Esophagus squamous epithelium (tissue), 5 donors: ENCODE measurements at regions not wholly inside any gene's neighbourhood (a gene's known extent, or its start where the extent isn't known, plus 50 kb on each side); places are given as distances from the start of the nearest gene placed in this dataset.
A peak's percentile ranks its signal among the peaks of the same experiment; 100 is the strongest.

ENCODE experiments used
- DNase-seq: peaks from one replicate; lab custom pipeline; 2025; lab: John Stamatoyannopoulos, UW
- H3K27ac ChIP-seq, 4 donors: fragments of 200-600 bp; sonication (generic); one replicate each; pipeline ENCODE4 v1.5.1; 2016 to 2019; ENCODE audit warnings: mild to moderate bottlenecking in 1 of 4
- H3K27me3 ChIP-seq, 4 donors: fragments of 200-600 bp; sonication (generic); 1 replicate in 3 of 4; 2 replicates in 1 of 4; pipeline versions ENCODE4 v1.5.1 to v1.6.0; 2017 to 2021; ENCODE audit warnings: antibody characterized with exemption in 1 of 4
- H3K36me3 ChIP-seq, 3 donors: fragments of 200-600 bp; sonication (generic); one replicate each; pipeline ENCODE4 v1.5.1; 2016 to 2019
- H3K4me1 ChIP-seq, 3 donors: fragments of 200-600 bp; sonication (generic); one replicate each; pipeline ENCODE4 v1.5.1; 2017 to 2019
- H3K4me3 ChIP-seq, 4 donors: fragments of 200-600 bp; sonication (generic); 1 replicate in 3 of 4; 2 replicates in 1 of 4; pipeline ENCODE4 v1.5.1; 2016 to 2019; ENCODE audit warnings: mild to moderate bottlenecking in 2 of 4, moderate library complexity in 1 of 4
- H3K9me3 ChIP-seq, 3 donors: fragments of 200-600 bp; sonication (generic); one replicate each; pipeline ENCODE4 v1.5.1; 2016 to 2019
- POLR2A ChIP-seq, 4 donors: fragments of 450-650 bp; IDR thresholded peaks; one replicate each; pipeline ENCODE4 v1.6.1; 2017; ENCODE audit warnings: antibody characterized with exemption in 4 of 4, mild to moderate bottlenecking in 4 of 4, moderate library complexity in 3 of 4
- WGBS, 2 donors: methylation state at CpG; one replicate each; pipeline ENCODE4 v1.1.5; 2018; 5-methylcytosine and 5-hydroxymethylcytosine counted together
- intact Hi-C: fragments of 100-400 bp; cut with DNase I; formaldehyde crosslinking; loops from one replicate; pipeline ENCODE4 v1.15.0; 2022
- TF ChIP-seq, protein P1 (sequence below), 6 experiments: fragments of 450-650 bp in 4 of 6; fragments of 200-600 bp in 2 of 6; sonication (generic) in 2 of 6; IDR thresholded peaks; one replicate each; pipeline ENCODE4 v1.5.1; 2016 to 2019; ENCODE audit warnings: antibody characterized with exemption in 6 of 6, mild to moderate bottlenecking in 4 of 6, moderate library complexity in 4 of 6
- donor health status: DM: yes; HTN: yes; CAD: no.

DNA sequence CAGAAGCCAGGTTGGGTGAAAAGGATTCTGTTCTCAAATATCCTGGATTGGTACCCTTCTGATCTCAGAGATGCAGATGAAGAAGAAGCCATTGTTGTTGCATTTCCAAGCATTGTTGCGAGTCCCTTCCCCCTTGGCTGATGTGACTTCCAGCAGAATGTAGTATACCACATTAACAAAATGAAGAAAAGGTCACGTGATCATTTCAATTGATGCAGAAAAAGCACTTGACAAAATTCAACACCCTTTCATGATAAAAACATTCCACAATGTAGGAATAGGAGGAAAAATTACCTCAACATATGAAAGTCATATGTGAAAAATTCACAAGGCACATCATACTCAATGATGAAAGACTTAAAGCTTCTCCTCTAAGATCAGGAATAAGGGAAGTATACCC lies 181.9 kb upstream of the PFN2 start:
- TF ChIP-seq POLR2A (IDR thresholded peaks at IDR 0.05): no peak
- TF ChIP-seq, protein P1, sequence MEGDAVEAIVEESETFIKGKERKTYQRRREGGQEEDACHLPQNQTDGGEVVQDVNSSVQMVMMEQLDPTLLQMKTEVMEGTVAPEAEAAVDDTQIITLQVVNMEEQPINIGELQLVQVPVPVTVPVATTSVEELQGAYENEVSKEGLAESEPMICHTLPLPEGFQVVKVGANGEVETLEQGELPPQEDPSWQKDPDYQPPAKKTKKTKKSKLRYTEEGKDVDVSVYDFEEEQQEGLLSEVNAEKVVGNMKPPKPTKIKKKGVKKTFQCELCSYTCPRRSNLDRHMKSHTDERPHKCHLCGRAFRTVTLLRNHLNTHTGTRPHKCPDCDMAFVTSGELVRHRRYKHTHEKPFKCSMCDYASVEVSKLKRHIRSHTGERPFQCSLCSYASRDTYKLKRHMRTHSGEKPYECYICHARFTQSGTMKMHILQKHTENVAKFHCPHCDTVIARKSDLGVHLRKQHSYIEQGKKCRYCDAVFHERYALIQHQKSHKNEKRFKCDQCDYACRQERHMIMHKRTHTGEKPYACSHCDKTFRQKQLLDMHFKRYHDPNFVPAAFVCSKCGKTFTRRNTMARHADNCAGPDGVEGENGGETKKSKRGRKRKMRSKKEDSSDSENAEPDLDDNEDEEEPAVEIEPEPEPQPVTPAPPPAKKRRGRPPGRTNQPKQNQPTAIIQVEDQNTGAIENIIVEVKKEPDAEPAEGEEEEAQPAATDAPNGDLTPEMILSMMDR (IDR thresholded peaks at IDR 0.05): no peak
- H3K4me3 ChIP-seq: no peak overlapping the region
- H3K27me3 ChIP-seq: no peaks in the 10 kb centered on the region
- H3K4me1 ChIP-seq: peaks cover 0 to 7% (median 0%) of the 10 kb centered on the region in 3 donors
- WGBS, 2 donors: 83 to 100% methylated on average over 2 of the region's 2 CpGs
- DNase-seq: no peak
- intact Hi-C loops: no loop called here
- H3K9me3 ChIP-seq: no peaks in the 10 kb centered on the region
- H3K27ac ChIP-seq: no peak overlapping the region
- H3K36me3 ChIP-seq: no peaks in the 10 kb centered on the region

DNA sequence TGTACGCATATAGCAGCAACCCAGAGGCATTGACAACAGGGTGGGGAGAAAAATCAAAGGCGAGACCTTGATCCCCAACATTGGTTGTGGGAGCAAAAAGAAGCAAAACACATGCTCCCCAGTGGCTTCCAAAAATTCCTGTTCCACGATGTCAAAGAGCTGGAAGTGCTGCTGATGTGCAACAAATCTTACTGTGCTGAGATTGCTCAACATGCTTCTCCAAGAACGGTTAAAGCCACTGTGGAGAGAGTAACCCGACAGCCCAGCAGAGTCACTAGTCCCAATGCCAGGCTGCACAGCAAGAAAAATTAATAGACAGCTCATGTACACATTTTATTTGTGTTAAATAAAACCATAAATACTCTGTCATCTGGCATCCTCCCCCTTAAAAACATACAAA lies 179.9 kb upstream of the PFN2 start:
- DNase-seq: no peak
- WGBS, 2 donors: 71 to 75% methylated on average over 4 to 5 of the region's 5 CpGs
- Histone ChIP-seq H3K9me3 (no peaks in the 10 kb centered on the region), H3K36me3 (no peaks in the 10 kb centered on the region), H3K4me3 (no peak overlapping the region), H3K27me3 (no peaks in the 10 kb centered on the region), H3K27ac (no peak overlapping the region), H3K4me1 (peaks cover 0 to 7% (median 0%) of the 10 kb centered on the region in 3 donors)
- intact Hi-C loops: no loop called here
- no peak for TF ChIP-seq POLR2A (IDR thresholded peaks at IDR 0.05)
- TF ChIP-seq, protein P1 (IDR thresholded peaks at IDR 0.05): no peak

DNA sequence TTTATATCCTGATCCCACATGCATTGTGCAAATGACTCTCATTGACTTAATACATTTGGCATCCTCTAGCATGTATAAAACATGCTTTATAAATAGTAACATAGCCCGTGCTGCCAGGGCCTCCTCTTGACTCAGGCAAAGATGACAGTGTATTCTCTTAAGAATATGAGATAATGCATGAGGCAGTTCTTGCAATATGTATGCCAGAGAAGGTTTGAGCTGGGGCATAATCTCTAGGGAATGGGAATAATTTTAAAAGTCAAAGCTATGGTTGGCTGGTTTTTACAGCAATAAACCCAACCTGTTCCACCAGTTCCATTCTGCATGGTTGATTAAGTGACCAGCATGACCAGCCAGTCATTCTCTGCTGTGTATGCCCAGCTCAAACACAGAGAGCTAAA lies 179.0 kb upstream of the PFN2 start:
- no peaks in the 10 kb centered on the region for H3K9me3 ChIP-seq
- TF ChIP-seq, protein P1 (IDR thresholded peaks at IDR 0.05): no peak
- TF ChIP-seq POLR2A (IDR thresholded peaks at IDR 0.05): no peak
- DNase-seq: no peak
- H3K27ac ChIP-seq: no peak overlapping the region
- 0 to 8% methylated on average over 1 of the region's 1 CpG for WGBS, 2 donors
- no peaks in the 10 kb centered on the region for H3K36me3 ChIP-seq
- no peak overlapping the region for H3K4me3 ChIP-seq
- no peaks in the 10 kb centered on the region for H3K27me3 ChIP-seq
- intact Hi-C loops: no loop called here
- peaks cover 0 to 7% (median 0%) of the 10 kb centered on the region in 3 donors for H3K4me1 ChIP-seq

DNA sequence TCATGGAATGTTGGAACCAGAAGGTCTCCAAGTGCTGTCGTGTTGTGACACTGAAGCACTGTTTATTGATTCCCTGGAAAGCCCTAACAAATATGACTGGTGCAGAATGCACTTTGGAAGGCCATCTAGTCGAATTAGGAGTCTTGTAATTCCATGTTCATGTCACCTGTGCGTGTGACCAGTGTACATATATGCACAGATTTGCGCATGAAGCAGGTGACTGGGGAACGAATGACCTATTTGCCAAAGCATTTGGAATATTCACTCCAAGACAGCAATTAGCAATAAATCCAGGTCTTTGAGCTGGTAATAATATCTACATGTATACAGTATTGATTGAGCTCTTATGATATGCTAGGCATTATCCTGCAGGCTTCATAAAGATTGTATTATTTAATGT lies 177.5 kb upstream of the PFN2 start:
- intact Hi-C loops: no loop called here

DNA sequence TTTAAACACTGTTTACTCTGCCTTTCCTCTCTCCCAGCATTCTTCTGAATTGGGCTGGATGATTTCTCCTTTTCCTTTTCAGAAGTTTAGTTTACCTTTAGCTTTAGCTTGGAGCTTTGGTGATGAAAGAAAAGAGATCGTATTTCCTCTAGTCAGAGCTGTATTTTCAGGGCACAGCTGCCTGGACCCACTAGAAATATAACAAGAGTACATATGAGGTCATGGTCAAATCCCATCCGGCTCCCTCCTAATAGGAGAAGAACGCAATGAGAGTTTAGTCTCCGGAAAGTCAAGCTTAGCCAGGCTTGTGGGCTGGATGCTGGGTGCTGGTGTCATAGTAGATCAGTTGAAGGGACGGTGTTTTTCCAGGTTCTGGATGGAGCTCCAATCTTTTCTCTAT lies 177.1 kb upstream of the PFN2 start:
- Histone ChIP-seq H3K9me3 (no peaks in the 10 kb centered on the region), H3K4me1 (peaks cover 0 to 7% (median 0%) of the 10 kb centered on the region in 3 donors), H3K27me3 (no peaks in the 10 kb centered on the region), H3K4me3 (no peak overlapping the region), H3K36me3 (no peaks in the 10 kb centered on the region), H3K27ac (peak overlapping the region in 1 of 4 donors; percentile 6)
- no peak for DNase-seq
- no peak for TF ChIP-seq POLR2A (IDR thresholded peaks at IDR 0.05)
- TF ChIP-seq, protein P1 (IDR thresholded peaks at IDR 0.05): no peak
- intact Hi-C loops: no loop called here
- WGBS, 2 donors: 38 to 60% methylated on average over 3 to 5 of the region's 5 CpGs

More for the DNA sequence above, 177.5 kb upstream of the PFN2 start:
- WGBS, 2 donors: 70 to 72% methylated on average over 5 of the region's 5 CpGs
- DNase-seq: no peak
- no peak overlapping the region for H3K27ac ChIP-seq
- H3K36me3 ChIP-seq: no peaks in the 10 kb centered on the region
- H3K4me3 ChIP-seq: no peak overlapping the region
- no peaks in the 10 kb centered on the region for H3K9me3 ChIP-seq
- H3K27me3 ChIP-seq: no peaks in the 10 kb centered on the region
- H3K4me1 ChIP-seq: peaks cover 0 to 7% (median 0%) of the 10 kb centered on the region in 3 donors
- TF ChIP-seq, protein P1 (IDR thresholded peaks at IDR 0.05): no peak
- TF ChIP-seq POLR2A (IDR thresholded peaks at IDR 0.05): no peak
